ENCODE measurements at regions not wholly inside any gene's neighbourhood (a gene's known extent, or its start where the extent isn't known, plus 50 kb on each side); places are given as distances from the start of the nearest gene placed in this dataset.

GRCh38 chr7:131974671-131975070 is 418.2 kb upstream of the PODXL start:
- TF ChIP-seq CTCF (IDR thresholded peaks at IDR 0.05 in 2 of 3, conservative IDR thresholded peaks at IDR 0.05 in 1 of 3; ENCODE audit: insufficient read depth in 2 of 3, low read depth in 1 of 3, low read length in 3 of 3) (no peak), POU5F1 (IDR thresholded peaks at IDR 0.05; ENCODE audit: borderline replicate concordance, low read depth, low read length, partially characterized antibody) (no peak), ZNF217 (CRISPR knock-in tag; IDR thresholded peaks at IDR 0.05) (no peak), MLLT1 (IDR thresholded peaks at IDR 0.05) (no peak), CHD2 (IDR thresholded peaks at IDR 0.05; ENCODE audit: low read depth, low read length) (no peak), ZNF274 (IDR thresholded peaks at IDR 0.05; ENCODE audit: borderline replicate concordance, low read depth, low read length) (no peak), ZBED1 (IDR thresholded peaks at IDR 0.05) (no peak), RB1 (IDR thresholded peaks at IDR 0.05; ENCODE audit: low read depth) (no peak), NRF1 (conservative IDR thresholded peaks at IDR 0.05 in 1 of 2, IDR thresholded peaks at IDR 0.05 in 1 of 2) (no peak), CREB1 (IDR thresholded peaks at IDR 0.05) (no peak), CREB1 (CRISPR knock-in tag; IDR thresholded peaks at IDR 0.05) (no peak), RNF2 (IDR thresholded peaks at IDR 0.05) (no peak), YY1 (IDR thresholded peaks at IDR 0.05; ENCODE audit: borderline replicate concordance in 1 of 3, control insufficient read depth in 1 of 3, extremely low read depth in 1 of 3, insufficient read depth in 3 of 3, insufficient read length in 1 of 3, insufficient replicate concordance in 2 of 3, low read depth in 1 of 3, low read length in 2 of 3) (no peak)
- TF ChIP-seq, protein P1, sequence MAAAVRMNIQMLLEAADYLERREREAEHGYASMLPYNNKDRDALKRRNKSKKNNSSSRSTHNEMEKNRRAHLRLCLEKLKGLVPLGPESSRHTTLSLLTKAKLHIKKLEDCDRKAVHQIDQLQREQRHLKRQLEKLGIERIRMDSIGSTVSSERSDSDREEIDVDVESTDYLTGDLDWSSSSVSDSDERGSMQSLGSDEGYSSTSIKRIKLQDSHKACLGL (CRISPR knock-in tag; IDR thresholded peaks at IDR 0.05; ENCODE audit: borderline replicate concordance, poor library complexity, severe bottlenecking): no peak
- TF ChIP-seq, protein P2, sequence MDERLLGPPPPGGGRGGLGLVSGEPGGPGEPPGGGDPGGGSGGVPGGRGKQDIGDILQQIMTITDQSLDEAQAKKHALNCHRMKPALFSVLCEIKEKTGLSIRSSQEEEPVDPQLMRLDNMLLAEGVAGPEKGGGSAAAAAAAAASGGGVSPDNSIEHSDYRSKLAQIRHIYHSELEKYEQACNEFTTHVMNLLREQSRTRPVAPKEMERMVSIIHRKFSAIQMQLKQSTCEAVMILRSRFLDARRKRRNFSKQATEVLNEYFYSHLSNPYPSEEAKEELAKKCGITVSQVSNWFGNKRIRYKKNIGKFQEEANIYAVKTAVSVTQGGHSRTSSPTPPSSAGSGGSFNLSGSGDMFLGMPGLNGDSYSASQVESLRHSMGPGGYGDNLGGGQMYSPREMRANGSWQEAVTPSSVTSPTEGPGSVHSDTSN (CRISPR knock-in tag; IDR thresholded peaks at IDR 0.05; ENCODE audit: low read depth): no peak
- TF ChIP-seq, protein P2 (tag; conservative IDR thresholded peaks at IDR 0.05; ENCODE audit: low read depth): no peak
